BE2C (cell line): ENCODE measurements at regions not wholly inside any gene's neighbourhood (a gene's known extent, or its start where the extent isn't known, plus 50 kb on each side); places are given as distances from the start of the nearest gene placed in this dataset.

Source experiments
- DNase-seq: peaks from one replicate; pipeline ENCODE4 v3.0.0-alpha.2; 2020
- H3K27me3 ChIP-seq: fragments of 250-450 bp; sonication (Bioruptor Pico); 2 replicates; pipeline ENCODE4 v1.5.1; 2020; ENCODE audit warnings: mild to moderate bottlenecking
- H3K36me3 ChIP-seq: fragments of 250-450 bp; sonication (Bioruptor Pico); 2 replicates; pipeline ENCODE4 v1.5.1; 2020; ENCODE audit warnings: mild to moderate bottlenecking
- H3K4me1 ChIP-seq: fragments of 250-450 bp; sonication (Bioruptor Pico); 2 replicates; pipeline ENCODE4 v1.5.1; 2020
- H3K4me3 ChIP-seq: 2 replicates; pipeline ENCODE4 v1.5.1; 2011; ENCODE audit warnings: low read depth, low read length
- H3K9me3 ChIP-seq: fragments of 250-450 bp; sonication (Bioruptor Pico); 2 replicates; pipeline ENCODE4 v1.5.1; 2020
- CTCF ChIP-seq: IDR thresholded peaks from 2 replicates; pipeline ENCODE4 v1.5.1; 2012; ENCODE audit warnings: mild to moderate bottlenecking, low read depth, low read length

DNA sequence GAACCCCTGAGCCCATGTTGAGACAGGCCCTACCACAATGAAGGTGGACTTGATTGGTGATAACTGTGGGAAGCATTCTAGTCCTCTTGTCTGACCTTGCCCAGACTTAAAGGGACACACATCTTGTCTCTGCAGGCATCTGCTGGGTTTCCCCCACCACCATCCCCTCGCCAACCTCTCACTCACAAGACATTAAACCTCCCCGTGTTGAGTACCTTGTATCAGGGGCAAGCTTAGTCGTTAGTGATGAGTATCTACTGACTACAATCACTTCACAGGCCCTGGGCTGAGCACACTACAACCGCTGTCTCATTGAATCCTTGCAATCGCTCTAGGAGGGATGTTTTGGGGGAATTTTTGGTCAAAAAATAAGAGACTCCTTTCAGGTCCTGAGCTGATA, 86.0 kb downstream of the ICOS start:
- Histone ChIP-seq H3K36me3 (no peaks in the 10 kb centered on the region), H3K27me3 (no peaks in the 10 kb centered on the region), H3K4me3 (no peak overlapping the region), H3K4me1 (peaks cover 50% of the 10 kb centered on the region), H3K9me3 (no peaks in the 10 kb centered on the region)
- TF ChIP-seq CTCF, result no peak
- no peak for DNase-seq

DNA sequence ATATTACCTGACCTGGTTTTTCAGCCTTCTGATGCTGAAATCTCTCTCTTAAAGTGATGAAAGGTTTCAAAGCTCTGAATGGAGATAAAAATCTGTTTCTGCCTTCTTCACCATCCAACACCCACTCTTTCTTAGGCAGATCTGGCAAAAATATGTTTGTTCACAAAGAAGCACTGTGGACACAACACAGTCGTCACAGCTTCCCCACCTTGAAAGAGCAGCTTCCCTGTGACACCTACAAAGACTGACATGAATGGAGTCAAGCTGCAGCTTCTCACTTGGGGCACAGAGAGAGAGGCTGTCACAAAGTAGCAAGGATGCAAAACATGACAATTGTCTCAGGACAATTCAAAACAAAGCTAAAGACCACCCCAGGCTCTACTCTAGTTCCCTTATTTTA, 86.5 kb downstream of the ICOS start:
- TF ChIP-seq CTCF, result no peak
- no peaks in the 10 kb centered on the region for H3K36me3 ChIP-seq
- H3K4me1 ChIP-seq, result peaks cover 50% of the 10 kb centered on the region
- H3K9me3 ChIP-seq, result no peaks in the 10 kb centered on the region
- H3K27me3 ChIP-seq, result no peaks in the 10 kb centered on the region
- no peak overlapping the region for H3K4me3 ChIP-seq
- no peak for DNase-seq

GRCh38 chr2:204024503-204024902, 87.9 kb downstream of the ICOS start:
- DNase-seq, result peak; percentile 54
- peak; percentile 88 for TF ChIP-seq CTCF
- Histone ChIP-seq H3K36me3 (no peaks in the 10 kb centered on the region), H3K4me3 (no peak overlapping the region), H3K27me3 (no peaks in the 10 kb centered on the region), H3K9me3 (no peaks in the 10 kb centered on the region), H3K4me1 (peaks cover 41% of the 10 kb centered on the region)

- DNase-seq, result no peak
- Histone ChIP-seq H3K9me3 (no peaks in the 10 kb centered on the region), H3K27me3 (no peaks in the 10 kb centered on the region), H3K36me3 (no peaks in the 10 kb centered on the region), H3K4me3 (no peak overlapping the region), H3K4me1 (peaks cover 40% of the 10 kb centered on the region)
- no peak for TF ChIP-seq CTCF
Measured at GRCh38 chr2:204024906-204025475, 88.4 kb downstream of the ICOS start.

DNA sequence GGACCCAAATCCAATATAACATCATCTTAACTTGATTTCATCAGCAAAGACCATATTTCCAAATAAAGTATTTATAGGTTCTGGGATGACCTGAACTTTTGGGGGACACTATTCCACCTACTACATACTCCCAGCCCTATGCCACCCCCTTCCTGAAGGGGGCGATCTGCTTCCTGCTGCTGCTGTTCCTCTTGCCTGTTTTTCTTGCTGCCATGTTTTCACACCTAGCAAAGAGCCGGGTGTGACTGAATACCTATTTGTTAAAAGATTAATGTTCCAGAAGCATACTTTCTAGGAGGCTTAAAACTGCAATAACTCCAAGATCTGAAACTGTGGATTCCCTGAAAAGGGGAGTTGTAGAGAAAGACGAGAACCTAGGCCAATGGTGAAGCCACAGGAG, 89.7 kb downstream of the ICOS start:
- Histone ChIP-seq H3K36me3 (no peaks in the 10 kb centered on the region), H3K27me3 (no peaks in the 10 kb centered on the region), H3K9me3 (no peaks in the 10 kb centered on the region), H3K4me1 (peaks cover 36% of the 10 kb centered on the region), H3K4me3 (no peak overlapping the region)
- peak; percentile 55 for TF ChIP-seq CTCF
- DNase-seq, result no peak

DNA sequence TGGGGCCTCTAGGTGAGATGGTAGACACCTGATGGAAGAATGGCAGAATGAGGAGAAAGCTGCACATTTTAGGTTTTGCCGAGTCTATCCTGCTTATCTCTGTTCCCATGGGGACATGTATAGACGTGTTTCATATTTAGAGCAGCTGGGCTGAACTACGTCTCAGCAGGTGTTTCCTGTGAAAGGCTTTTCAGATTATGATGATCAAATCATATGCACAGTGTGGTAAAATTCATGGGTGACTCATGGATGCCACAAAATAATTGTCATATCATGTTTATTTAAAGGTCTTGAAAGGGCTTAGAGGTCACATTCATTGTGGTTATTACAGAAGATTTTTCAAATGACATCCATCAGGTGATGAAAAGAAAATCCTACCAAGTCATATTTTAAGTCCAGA, 90.5 kb downstream of the ICOS start:
- no peak for TF ChIP-seq CTCF
- no peaks in the 10 kb centered on the region for H3K27me3 ChIP-seq
- peak; percentile 13 for DNase-seq
- peaks cover 28% of the 10 kb centered on the region for H3K4me1 ChIP-seq
- no peaks in the 10 kb centered on the region for H3K9me3 ChIP-seq
- H3K4me3 ChIP-seq, result no peak overlapping the region
- H3K36me3 ChIP-seq, result no peaks in the 10 kb centered on the region
